ENCODE measurements at regions not wholly inside any gene's neighbourhood (a gene's known extent, or its start where the extent isn't known, plus 50 kb on each side); places are given as distances from the start of the nearest gene placed in this dataset.
"Not testable (repeated sequence)": the region's sequence is repeated elsewhere in the genome, so short reads cannot be mapped to it uniquely, and the experiment has no call there.

- no peak overlapping the region for H3K27ac Mint-ChIP-seq
- H3K4me1 Mint-ChIP-seq: no peaks in the 10 kb centered on the region
- no peak overlapping the region for H3K4me3 Mint-ChIP-seq
- H3K27me3 Mint-ChIP-seq: no peaks in the 10 kb centered on the region
- no peak for DNase-seq
- no peaks in the 10 kb centered on the region for H3K9me3 Mint-ChIP-seq
- no peaks in the 10 kb centered on the region for H3K36me3 Mint-ChIP-seq
Measured at GRCh38 chr18:43744960-43745745, 467.9 kb upstream of the SYT4 start.

DNA sequence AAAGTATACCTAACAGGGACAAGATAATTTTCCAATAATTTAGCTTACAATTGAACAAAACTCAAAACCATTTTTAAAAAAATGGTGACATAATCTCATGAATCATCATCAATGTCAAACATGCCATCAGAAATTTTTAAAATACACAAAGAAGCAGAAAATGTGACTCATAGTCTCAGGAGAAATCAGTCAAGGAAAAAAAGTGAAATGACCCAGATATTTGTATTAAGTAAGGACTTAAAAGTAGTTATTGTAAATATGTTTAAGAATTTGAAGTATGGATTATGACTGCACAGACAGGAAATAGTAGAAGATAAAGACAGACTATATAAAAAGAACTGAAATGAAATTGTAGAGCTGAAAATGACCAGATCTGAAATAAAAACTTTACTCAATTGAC is 473.9 kb upstream of the SYT4 start:
- no peaks in the 10 kb centered on the region for H3K27me3 Mint-ChIP-seq
- H3K4me3 Mint-ChIP-seq: no peak overlapping the region
- no peak for DNase-seq
- no peaks in the 10 kb centered on the region for H3K4me1 Mint-ChIP-seq
- no peaks in the 10 kb centered on the region for H3K36me3 Mint-ChIP-seq
- peaks cover 2% of the 10 kb centered on the region for H3K9me3 Mint-ChIP-seq
- no peak overlapping the region for H3K27ac Mint-ChIP-seq

DNA sequence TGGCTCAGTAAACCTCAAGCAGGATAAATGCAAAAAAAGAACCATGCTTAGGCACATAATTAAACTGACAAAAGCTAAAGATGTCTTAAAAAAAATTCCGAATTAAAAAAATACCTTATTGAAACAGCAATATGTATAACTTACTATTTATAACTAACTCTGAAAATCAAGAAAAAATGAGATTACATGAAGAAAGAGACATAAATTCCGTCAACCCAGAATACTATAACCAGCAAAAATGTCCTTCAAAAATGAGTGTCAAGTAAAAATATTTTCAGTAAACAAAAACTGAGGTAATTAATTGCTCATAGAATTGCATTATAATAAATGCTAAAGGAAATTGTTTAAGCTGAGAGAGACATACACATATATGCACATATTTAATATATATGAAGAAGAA is 474.5 kb upstream of the SYT4 start:
- Mint-ChIP-seq H3K27me3 (no peaks in the 10 kb centered on the region), H3K36me3 (no peaks in the 10 kb centered on the region), H3K4me1 (no peaks in the 10 kb centered on the region), H3K27ac (no peak overlapping the region), H3K9me3 (peaks cover 2% of the 10 kb centered on the region), H3K4me3 (no peak overlapping the region)
- no peak for DNase-seq

DNA sequence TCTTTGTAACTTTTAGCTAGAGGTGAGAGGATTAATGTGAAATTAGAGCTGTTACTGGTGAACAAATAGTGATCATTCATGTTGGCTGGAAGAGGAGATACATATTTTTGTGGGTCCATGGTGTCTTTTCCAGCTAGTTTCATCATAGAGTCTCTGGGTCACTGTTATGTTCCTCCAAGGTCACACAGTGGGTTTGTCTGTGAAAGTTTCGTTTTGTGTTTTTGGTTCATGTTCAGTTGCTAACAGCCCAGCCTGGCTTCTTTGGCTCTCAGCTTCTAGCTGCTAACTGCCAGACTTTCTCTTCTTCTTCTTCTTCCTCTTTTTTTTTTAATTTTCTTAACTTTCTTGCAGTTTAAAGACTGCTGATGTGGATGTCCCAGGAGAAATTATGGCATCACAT is 480.0 kb upstream of the SYT4 start:
- Mint-ChIP-seq H3K36me3 (no peaks in the 10 kb centered on the region), H3K4me1 (no peaks in the 10 kb centered on the region), H3K4me3 (no peak overlapping the region), H3K27me3 (no peaks in the 10 kb centered on the region), H3K27ac (no peak overlapping the region), H3K9me3 (peaks cover 3% of the 10 kb centered on the region)
- no peak for DNase-seq

DNA sequence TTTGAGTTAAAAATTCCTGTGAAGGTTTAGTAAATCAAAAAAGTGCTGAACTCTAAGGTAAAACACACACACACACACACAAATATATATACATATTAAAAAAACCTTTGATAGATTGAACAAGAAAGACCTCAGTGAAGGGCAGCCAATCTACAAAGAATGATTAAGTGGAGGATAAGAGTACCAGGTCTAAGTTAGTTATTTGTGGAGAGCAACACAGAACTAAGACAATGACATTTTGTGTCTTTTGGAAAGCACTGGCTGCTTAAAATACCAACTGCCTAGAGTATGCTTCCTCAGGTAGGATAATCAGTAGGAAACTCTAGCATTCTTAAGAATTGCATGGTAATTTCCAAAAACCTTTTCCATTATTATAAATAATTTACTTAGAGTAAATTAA is 481.4 kb upstream of the SYT4 start:
- Mint-ChIP-seq H3K27me3 (no peaks in the 10 kb centered on the region), H3K9me3 (peaks cover 6% of the 10 kb centered on the region), H3K4me3 (no peak overlapping the region), H3K36me3 (no peaks in the 10 kb centered on the region), H3K27ac (no peak overlapping the region), H3K4me1 (no peaks in the 10 kb centered on the region)
- no peak for DNase-seq

- DNase-seq: no peak
- no peak overlapping the region for H3K4me3 Mint-ChIP-seq
- H3K27me3 Mint-ChIP-seq: no peaks in the 10 kb centered on the region
- H3K9me3 Mint-ChIP-seq: peaks cover 4% of the 10 kb centered on the region
- H3K4me1 Mint-ChIP-seq: no peaks in the 10 kb centered on the region
- no peak overlapping the region for H3K27ac Mint-ChIP-seq
- no peaks in the 10 kb centered on the region for H3K36me3 Mint-ChIP-seq
Measured at GRCh38 chr18:43760010-43760409, 482.7 kb upstream of the SYT4 start.

GRCh38 chr18:43772907-43773306 is 495.6 kb upstream of the SYT4 start:
- H3K27me3 Mint-ChIP-seq: no peaks in the 10 kb centered on the region
- no peak for DNase-seq
- H3K9me3 Mint-ChIP-seq: peaks cover 7% of the 10 kb centered on the region
- H3K4me1 Mint-ChIP-seq: no peaks in the 10 kb centered on the region
- no peak overlapping the region for H3K4me3 Mint-ChIP-seq
- H3K27ac Mint-ChIP-seq: no peak overlapping the region
- H3K36me3 Mint-ChIP-seq: no peaks in the 10 kb centered on the region

GRCh38 chr18:43774497-43774896 is 497.2 kb upstream of the SYT4 start:
- Mint-ChIP-seq H3K4me3 (no peak overlapping the region), H3K9me3 (no peaks in the 10 kb centered on the region), H3K27ac (no peak overlapping the region)

GRCh38 chr18:43775591-43775990 is 498.3 kb upstream of the SYT4 start:
- no peak for DNase-seq
- H3K9me3 Mint-ChIP-seq: peaks cover 4% of the 10 kb centered on the region

More at GRCh38 chr18:43774497-43774896, 497.2 kb upstream of the SYT4 start:
- H3K27me3 Mint-ChIP-seq: no peaks in the 10 kb centered on the region
- no peak for DNase-seq
- H3K36me3 Mint-ChIP-seq: no peaks in the 10 kb centered on the region
- H3K4me1 Mint-ChIP-seq: no peaks in the 10 kb centered on the region

DNA sequence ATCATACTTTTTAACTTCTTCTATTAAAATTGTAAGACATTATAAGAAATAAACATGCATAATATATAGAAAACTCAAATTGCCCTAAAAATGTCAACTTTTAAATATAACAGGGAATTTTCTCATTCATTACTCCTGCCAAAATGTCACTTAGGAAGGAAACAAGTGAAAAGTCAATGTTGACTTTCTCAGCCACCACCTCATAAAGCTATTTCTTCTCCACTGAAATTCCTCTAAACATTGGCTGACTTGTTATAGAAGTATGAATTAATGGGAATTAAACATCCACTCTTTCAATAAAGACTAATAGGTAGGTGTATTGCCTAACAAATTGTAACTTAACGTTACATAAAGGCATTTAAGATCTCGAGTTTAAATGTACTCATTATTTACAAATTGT is 499.7 kb upstream of the SYT4 start:
- no peaks in the 10 kb centered on the region for H3K27me3 Mint-ChIP-seq
- no peaks in the 10 kb centered on the region for H3K4me1 Mint-ChIP-seq
- H3K36me3 Mint-ChIP-seq: no peaks in the 10 kb centered on the region
- H3K27ac Mint-ChIP-seq: no peak overlapping the region
- peaks cover 4% of the 10 kb centered on the region for H3K9me3 Mint-ChIP-seq
- H3K4me3 Mint-ChIP-seq: no peak overlapping the region
- no peak for DNase-seq

More at GRCh38 chr18:43775591-43775990, 498.3 kb upstream of the SYT4 start:
- Mint-ChIP-seq H3K36me3 (no peaks in the 10 kb centered on the region), H3K27me3 (no peaks in the 10 kb centered on the region), H3K27ac (no peak overlapping the region), H3K4me1 (no peaks in the 10 kb centered on the region), H3K4me3 (no peak overlapping the region)

- H3K4me1 Mint-ChIP-seq: no peaks in the 10 kb centered on the region
- H3K4me3 Mint-ChIP-seq: no peak overlapping the region
- no peak overlapping the region for H3K27ac Mint-ChIP-seq
- DNase-seq: no peak
- H3K27me3 Mint-ChIP-seq: no peaks in the 10 kb centered on the region
- H3K36me3 Mint-ChIP-seq: no peaks in the 10 kb centered on the region
- peaks cover 4% of the 10 kb centered on the region for H3K9me3 Mint-ChIP-seq
Measured at GRCh38 chr18:43777636-43778304, 500.5 kb upstream of the SYT4 start.

GRCh38 chr18:43780782-43781340 is 503.6 kb upstream of the SYT4 start:
- Mint-ChIP-seq H3K9me3 (peaks cover 4% of the 10 kb centered on the region), H3K27me3 (no peaks in the 10 kb centered on the region), H3K4me3 (no peak overlapping the region), H3K4me1 (no peaks in the 10 kb centered on the region), H3K36me3 (no peaks in the 10 kb centered on the region), H3K27ac (no peak overlapping the region)
- DNase-seq: no peak

GRCh38 chr18:43785158-43785557 is 507.9 kb upstream of the SYT4 start:
- Mint-ChIP-seq H3K4me3 (no peak overlapping the region), H3K36me3 (no peaks in the 10 kb centered on the region), H3K27ac (no peak overlapping the region), H3K9me3 (peaks cover 2% of the 10 kb centered on the region), H3K4me1 (no peaks in the 10 kb centered on the region), H3K27me3 (no peaks in the 10 kb centered on the region)
- DNase-seq: no peak

GRCh38 chr18:43786893-43787292 is 509.6 kb upstream of the SYT4 start:
- no peaks in the 10 kb centered on the region for H3K9me3 Mint-ChIP-seq
- H3K4me1 Mint-ChIP-seq: no peaks in the 10 kb centered on the region
- no peak for DNase-seq
- no peaks in the 10 kb centered on the region for H3K36me3 Mint-ChIP-seq
- no peak overlapping the region for H3K4me3 Mint-ChIP-seq
- no peaks in the 10 kb centered on the region for H3K27me3 Mint-ChIP-seq
- no peak overlapping the region for H3K27ac Mint-ChIP-seq

DNA sequence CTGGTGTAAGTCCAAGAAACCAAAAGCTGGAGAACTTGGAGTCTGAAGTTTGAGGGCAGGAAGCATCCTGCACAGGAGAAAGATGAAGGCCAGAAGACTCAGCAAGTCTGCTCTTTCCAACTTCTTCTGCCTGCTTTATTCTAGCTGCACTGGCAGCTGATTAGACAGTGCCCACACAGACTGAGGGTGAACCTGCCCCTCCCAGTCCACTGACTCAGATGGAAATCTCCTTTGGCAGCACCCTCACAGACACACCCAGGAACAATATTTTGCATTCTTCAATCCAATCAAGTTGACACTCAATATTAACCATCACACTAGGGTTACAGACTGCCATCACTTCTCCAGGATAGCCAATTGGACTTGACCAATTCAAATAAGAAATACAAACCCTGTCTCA is 510.4 kb upstream of the SYT4 start:
- H3K27ac Mint-ChIP-seq, H3K36me3 Mint-ChIP-seq, H3K4me1 Mint-ChIP-seq, H3K9me3 Mint-ChIP-seq, H3K4me3 Mint-ChIP-seq, DNase-seq, H3K27me3 Mint-ChIP-seq: not testable (repeated sequence)
